Activated naive CD8-positive, alpha-beta T cell treated with anti-CD3 and anti-CD28 coated beads, Interleukin-2, amount 10 ng/mL, durations not matched to agents 7 days and 5 days (primary cell): ENCODE measurements at regions not wholly inside any gene's neighbourhood (a gene's known extent, or its start where the extent isn't known, plus 50 kb on each side); places are given as distances from the start of the nearest gene placed in this dataset.
"Not testable (repeated sequence)": the region's sequence is repeated elsewhere in the genome, so short reads cannot be mapped to it uniquely, and the experiment has no call there.

Experiments used
- ATAC-seq: fragments of 150-1000 bp; cut with Tn5 transposase; one replicate; pipeline ENCODE4 v1.10.0; 2021; ENCODE audit warnings: low read depth, moderate library complexity
- POLR2A ChIA-PET: fragments of 350-600 bp; sonication (Branson Sonifier 250); formaldehyde crosslinking; loops from one replicate; lab custom pipeline; 2021; ENCODE audit warnings: antibody characterized with exemption; lab: Charles Lee
- DNase-seq: peaks from one replicate; pipeline ENCODE4 v3.0.0; 2021
- H3K27ac Mint-ChIP-seq: one replicate; pipeline ENCODE4 v1.8.0; 2022; ENCODE audit warnings: mild to moderate bottlenecking, mixed read lengths
- H3K27me3 Mint-ChIP-seq: one replicate; pipeline ENCODE4 v1.8.0; 2022; ENCODE audit warnings: mild to moderate bottlenecking, moderate library complexity, mixed read lengths
- H3K36me3 Mint-ChIP-seq: one replicate; pipeline ENCODE4 v1.8.0; 2021; ENCODE audit warnings: mild to moderate bottlenecking, mixed read lengths
- H3K4me1 Mint-ChIP-seq: one replicate; pipeline ENCODE4 v1.8.0; 2021; ENCODE audit warnings: mixed read lengths
- H3K4me3 Mint-ChIP-seq: one replicate; pipeline ENCODE4 v1.8.0; 2022; ENCODE audit warnings: mild to moderate bottlenecking, moderate library complexity, mixed read lengths
- H3K9me3 Mint-ChIP-seq: one replicate; pipeline ENCODE4 v1.8.0; 2021; ENCODE audit warnings: mixed read lengths

GRCh38 chr19:34588249-34588648 lies 88.7 kb downstream of the SCGB2B2 start:
- Mint-ChIP-seq H3K4me3 (no peak overlapping the region), H3K9me3 (peaks cover 9% of the 10 kb centered on the region), H3K27me3 (no peaks in the 10 kb centered on the region)

DNA sequence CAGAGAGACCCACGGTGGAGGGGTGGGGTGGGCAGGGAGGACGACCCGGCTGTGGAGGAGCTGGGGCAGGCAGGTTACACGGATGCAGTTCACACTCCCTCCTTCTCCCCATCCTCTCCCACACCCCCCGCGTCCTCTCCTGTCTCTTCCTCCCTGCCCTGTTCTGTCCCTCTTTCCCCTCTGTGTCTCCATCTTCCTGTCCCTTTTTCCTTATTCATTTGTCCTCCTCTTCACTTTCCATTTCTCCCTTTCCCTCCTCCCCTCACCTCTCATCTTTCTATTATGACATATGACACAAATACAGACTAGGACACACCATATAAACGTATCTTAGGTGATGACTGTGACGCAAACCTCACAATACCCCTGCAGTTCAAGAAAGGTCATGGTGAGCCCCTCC lies 96.6 kb downstream of the SCGB2B2 start:
- Mint-ChIP-seq H3K4me3 (no peak overlapping the region), H3K4me1 (no peaks in the 10 kb centered on the region), H3K27me3 (peaks cover 10% of the 10 kb centered on the region), H3K27ac (no peak overlapping the region), H3K9me3 (no peaks in the 10 kb centered on the region), H3K36me3 (no peaks in the 10 kb centered on the region)
- POLR2A ChIA-PET: no interaction called here
- DNase-seq (no peak), ATAC-seq (no peak)

More at GRCh38 chr19:34588249-34588648, 88.7 kb downstream of the SCGB2B2 start:
- Mint-ChIP-seq H3K27ac (no peak overlapping the region), H3K36me3 (peaks cover 2% of the 10 kb centered on the region), H3K4me1 (no peaks in the 10 kb centered on the region)
- ATAC-seq (no peak), DNase-seq (no peak)
- POLR2A ChIA-PET: no interaction called here

DNA sequence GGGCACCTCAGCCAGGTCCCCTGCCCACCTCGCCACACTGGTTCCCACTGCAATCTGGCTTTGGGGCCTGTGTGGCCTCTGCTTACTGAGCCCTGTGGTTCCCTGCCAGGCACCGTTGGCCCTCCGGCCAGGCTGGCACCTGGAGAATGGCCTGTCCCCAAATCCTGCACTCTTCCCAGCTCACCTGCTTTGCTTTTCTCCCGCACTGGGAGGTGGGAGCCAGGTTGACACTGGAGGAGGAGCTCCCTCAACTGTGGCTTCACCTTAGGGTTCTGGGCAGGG lies 97.0 kb downstream of the SCGB2B2 start:
- Mint-ChIP-seq H3K4me3 (no peak overlapping the region), H3K27me3 (peaks cover 10% of the 10 kb centered on the region), H3K4me1 (no peaks in the 10 kb centered on the region), H3K27ac (no peak overlapping the region), H3K9me3 (no peaks in the 10 kb centered on the region), H3K36me3 (no peaks in the 10 kb centered on the region)
- DNase-seq: no peak
- POLR2A ChIA-PET: no interaction called here
- no peak for ATAC-seq

GRCh38 chr19:34579281-34580054 lies 97.5 kb downstream of the SCGB2B2 start:
- Mint-ChIP-seq H3K4me3 (no peak overlapping the region), H3K27me3 (peaks cover 10% of the 10 kb centered on the region), H3K36me3 (no peaks in the 10 kb centered on the region), H3K4me1 (no peaks in the 10 kb centered on the region), H3K9me3 (no peaks in the 10 kb centered on the region), H3K27ac (no peak overlapping the region)
- POLR2A ChIA-PET: no interaction called here
- no peak for ATAC-seq
- DNase-seq: no peak

GRCh38 chr19:34578751-34579150 lies 97.2 kb downstream of the WTIP start:
- DNase-seq (no peak), ATAC-seq (no peak)
- Mint-ChIP-seq H3K27ac (no peak overlapping the region), H3K9me3 (no peaks in the 10 kb centered on the region), H3K36me3 (no peaks in the 10 kb centered on the region), H3K27me3 (peaks cover 10% of the 10 kb centered on the region), H3K4me1 (no peaks in the 10 kb centered on the region), H3K4me3 (no peak overlapping the region)
- POLR2A ChIA-PET: no interaction called here

GRCh38 chr19:34578173-34578572 lies 96.6 kb downstream of the WTIP start:
- ATAC-seq: no peak
- POLR2A ChIA-PET: no interaction called here
- Mint-ChIP-seq H3K27me3 (peaks cover 10% of the 10 kb centered on the region), H3K4me1 (no peaks in the 10 kb centered on the region), H3K27ac (no peak overlapping the region), H3K9me3 (peaks cover 1% of the 10 kb centered on the region), H3K4me3 (no peak overlapping the region), H3K36me3 (no peaks in the 10 kb centered on the region)
- DNase-seq: no peak

GRCh38 chr19:34577531-34578101 lies 96.1 kb downstream of the WTIP start:
- H3K27me3 Mint-ChIP-seq: peaks cover 10% of the 10 kb centered on the region
- H3K4me3 Mint-ChIP-seq: no peak overlapping the region
- peaks cover 1% of the 10 kb centered on the region for H3K9me3 Mint-ChIP-seq
- H3K27ac Mint-ChIP-seq: no peak overlapping the region
- DNase-seq (no peak), ATAC-seq (no peak)
- no peaks in the 10 kb centered on the region for H3K4me1 Mint-ChIP-seq
- no peaks in the 10 kb centered on the region for H3K36me3 Mint-ChIP-seq
- POLR2A ChIA-PET: no interaction called here

DNA sequence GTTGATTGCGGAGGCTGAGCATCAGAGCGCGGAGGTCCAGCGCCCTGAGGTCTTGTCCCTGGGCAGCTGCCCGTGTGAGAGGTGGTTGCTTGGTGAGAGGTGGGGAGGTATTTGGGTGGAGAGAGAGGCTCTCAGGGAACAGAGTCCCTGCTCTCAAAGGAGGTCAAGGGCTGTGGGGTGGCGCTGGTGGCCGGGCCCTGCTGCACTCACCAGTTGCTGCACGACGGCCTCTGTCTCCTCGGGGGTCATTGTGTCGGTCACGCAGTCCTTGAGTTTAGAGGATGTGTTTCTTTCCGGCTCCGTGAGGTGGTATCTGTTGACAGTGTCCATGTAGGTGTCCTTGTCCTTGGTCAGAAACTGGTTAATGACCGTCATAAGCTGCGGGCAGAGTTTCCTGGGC lies 95.5 kb downstream of the WTIP start:
- Mint-ChIP-seq H3K9me3 (peaks cover 1% of the 10 kb centered on the region), H3K4me1 (no peaks in the 10 kb centered on the region), H3K36me3 (no peaks in the 10 kb centered on the region), H3K27ac (no peak overlapping the region), H3K4me3 (no peak overlapping the region), H3K27me3 (peaks cover 10% of the 10 kb centered on the region)
- ATAC-seq (no peak), DNase-seq (no peak)
- POLR2A ChIA-PET: no interaction called here

DNA sequence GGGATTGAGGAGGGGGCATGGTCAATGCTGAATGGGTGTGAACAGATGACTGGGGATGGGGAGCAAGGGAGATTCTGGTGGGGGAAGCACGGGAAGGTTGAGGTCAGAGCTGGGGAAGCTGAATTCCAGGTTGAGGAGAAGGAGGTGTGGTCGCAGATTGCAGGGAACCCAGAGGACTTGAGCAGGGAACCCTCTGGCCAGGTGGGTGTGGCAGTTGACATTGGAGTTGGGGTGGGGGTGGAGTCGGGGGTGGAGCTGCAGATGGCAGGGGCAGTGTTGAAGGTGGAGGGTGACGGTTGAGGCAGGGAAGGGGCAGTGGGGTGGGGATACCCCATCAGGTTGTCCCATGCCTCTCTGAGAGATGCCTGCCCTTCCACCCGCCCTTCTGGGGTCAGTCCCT lies 94.7 kb downstream of the WTIP start:
- Mint-ChIP-seq H3K27me3 (peaks cover 10% of the 10 kb centered on the region), H3K4me1 (no peaks in the 10 kb centered on the region), H3K9me3 (peaks cover 1% of the 10 kb centered on the region), H3K4me3 (no peak overlapping the region), H3K27ac (no peak overlapping the region), H3K36me3 (no peaks in the 10 kb centered on the region)
- POLR2A ChIA-PET: no interaction called here
- ATAC-seq: no peak
- no peak for DNase-seq

DNA sequence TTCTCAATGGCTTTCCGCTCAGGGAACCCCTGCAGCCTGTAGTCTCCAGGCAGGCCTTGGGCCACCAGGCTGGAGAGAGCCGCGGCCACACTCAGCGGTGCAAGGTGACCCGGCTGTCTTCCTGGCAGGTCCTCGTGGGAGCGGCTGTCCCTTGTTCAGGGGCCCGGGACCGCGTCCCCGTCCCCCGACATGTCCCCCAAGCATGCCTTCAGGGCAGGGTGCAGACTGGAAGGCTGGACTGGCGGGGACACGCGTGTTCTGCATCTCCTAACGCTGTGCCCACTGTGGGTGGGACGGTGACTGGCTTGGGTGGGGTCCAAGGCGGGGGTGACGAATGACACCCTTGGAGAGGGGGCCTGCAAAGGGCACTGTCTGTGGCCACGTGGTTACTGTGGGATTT lies 93.6 kb downstream of the WTIP start:
- Mint-ChIP-seq H3K9me3 (peaks cover 6% of the 10 kb centered on the region), H3K27me3 (peaks cover 10% of the 10 kb centered on the region), H3K27ac (no peak overlapping the region), H3K4me1 (no peaks in the 10 kb centered on the region), H3K36me3 (no peaks in the 10 kb centered on the region), H3K4me3 (no peak overlapping the region)
- ATAC-seq (no peak), DNase-seq (no peak)
- POLR2A ChIA-PET: no interaction called here

DNA sequence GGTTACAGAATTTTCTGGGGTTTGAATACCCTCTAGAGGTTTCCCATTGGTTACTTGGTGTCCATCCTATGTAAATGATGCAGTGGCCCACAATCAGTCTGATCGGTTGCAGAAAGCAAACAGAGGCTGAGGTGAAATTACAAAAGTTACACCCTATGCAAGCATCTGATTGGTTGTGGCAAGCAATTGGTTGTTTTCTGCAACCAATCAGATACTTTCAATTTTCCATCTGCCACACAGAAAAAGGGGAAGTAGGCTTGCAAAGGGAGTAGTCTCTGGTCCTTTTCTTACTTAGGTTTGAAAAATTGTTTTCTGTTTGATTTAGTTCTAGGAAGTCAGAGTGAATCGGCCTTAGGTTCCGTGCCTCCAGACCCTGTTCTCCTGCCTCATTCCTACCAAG lies 93.1 kb downstream of the WTIP start:
- POLR2A ChIA-PET: no interaction called here

DNA sequence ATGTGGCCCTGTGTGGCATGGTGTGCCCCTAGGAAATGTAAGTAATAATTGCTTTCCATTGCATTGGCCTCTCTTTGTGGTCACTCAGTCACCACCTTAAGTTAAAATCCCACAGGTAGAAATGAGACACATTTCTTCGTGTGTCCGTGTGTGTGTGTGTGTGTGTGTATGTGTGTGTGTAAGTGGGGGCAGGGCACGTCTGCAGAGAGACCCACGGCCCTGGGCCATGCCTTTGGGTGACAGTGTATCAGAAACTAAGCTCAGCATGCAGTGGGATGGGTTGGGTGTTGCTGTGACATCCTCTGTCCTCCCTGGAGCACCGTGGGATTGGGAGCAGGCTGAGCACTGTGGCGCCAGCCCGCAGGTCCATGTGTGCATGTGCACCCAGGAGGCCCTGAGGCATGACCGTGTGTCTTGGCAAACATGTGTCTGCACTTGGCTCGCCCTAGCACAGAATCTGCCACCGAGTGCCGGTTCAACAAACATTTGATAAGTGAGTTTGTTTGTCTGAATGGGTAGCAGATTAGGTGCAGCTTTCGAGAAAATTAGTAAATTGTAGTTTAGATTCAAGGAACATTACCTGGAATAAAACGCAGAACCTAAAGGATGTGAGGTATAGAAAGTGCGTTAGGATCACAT lies 91.8 kb downstream of the WTIP start:
- no peak overlapping the region for H3K4me3 Mint-ChIP-seq
- H3K4me1 Mint-ChIP-seq: no peaks in the 10 kb centered on the region
- ATAC-seq (no peak), DNase-seq (no peak)
- H3K36me3 Mint-ChIP-seq: no peaks in the 10 kb centered on the region
- H3K27ac Mint-ChIP-seq: no peak overlapping the region
- H3K9me3 Mint-ChIP-seq: peaks cover 8% of the 10 kb centered on the region
- POLR2A ChIA-PET: no interaction called here
- H3K27me3 Mint-ChIP-seq: peaks cover 10% of the 10 kb centered on the region

More for the DNA sequence above, 93.1 kb downstream of the WTIP start:
- no peak for DNase-seq
- Mint-ChIP-seq H3K36me3 (no peaks in the 10 kb centered on the region), H3K27me3 (peaks cover 10% of the 10 kb centered on the region), H3K4me3 (no peak overlapping the region), H3K9me3 (peaks cover 7% of the 10 kb centered on the region), H3K27ac (no peak overlapping the region), H3K4me1 (no peaks in the 10 kb centered on the region)
- ATAC-seq: no peak

- H3K27ac Mint-ChIP-seq, POLR2A ChIA-PET, H3K27me3 Mint-ChIP-seq, ATAC-seq, DNase-seq, H3K4me3 Mint-ChIP-seq, H3K4me1 Mint-ChIP-seq, H3K36me3 Mint-ChIP-seq: not testable (repeated sequence)
- peaks cover 15% of the 10 kb centered on the region for H3K9me3 Mint-ChIP-seq
These were observed 88.6 kb downstream of the WTIP start for GRCh38 chr19:34570140-34570539.

DNA sequence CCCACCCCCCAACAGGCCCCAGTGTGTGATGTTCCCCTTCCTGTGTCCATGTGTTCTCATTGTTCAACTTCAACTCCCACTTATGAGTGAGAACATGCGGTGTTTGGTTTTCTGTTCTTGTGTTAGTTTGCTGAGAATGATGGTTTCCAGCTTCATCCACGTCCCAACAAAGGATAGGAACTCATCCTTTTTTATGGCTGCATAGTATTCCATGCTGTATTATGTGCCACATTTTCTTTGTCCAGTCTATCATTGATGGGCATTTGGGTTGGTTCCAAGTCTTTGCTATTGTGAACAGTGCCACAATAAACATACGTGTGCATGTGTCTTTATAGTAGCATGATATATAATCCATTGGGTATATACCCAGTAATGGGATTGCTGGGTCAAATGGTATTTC lies 80.8 kb downstream of the WTIP start:
- DNase-seq, H3K9me3 Mint-ChIP-seq, H3K4me3 Mint-ChIP-seq, H3K4me1 Mint-ChIP-seq, H3K36me3 Mint-ChIP-seq, POLR2A ChIA-PET, ATAC-seq, H3K27ac Mint-ChIP-seq: not testable (repeated sequence)
- peaks cover 13% of the 10 kb centered on the region for H3K27me3 Mint-ChIP-seq
